ENCODE measurements at regions not wholly inside any gene's neighbourhood (a gene's known extent, or its start where the extent isn't known, plus 50 kb on each side); places are given as distances from the start of the nearest gene placed in this dataset.

- Histone ChIP-seq H4K20me1 (ENCODE audit: insufficient read depth, low read length) (no peaks in the 10 kb centered on the region), H3K4me1 (ENCODE audit: insufficient read depth, low read length, poor library complexity, severe bottlenecking) (no peaks in the 10 kb centered on the region), H3K9me3 (ENCODE audit: low read length) (no peaks in the 10 kb centered on the region), H3K79me2 (ENCODE audit: insufficient read depth, low read depth, low read length) (no peaks in the 10 kb centered on the region), H3K27ac (ENCODE audit: low read depth, low read length, poor library complexity, severe bottlenecking) (no peak overlapping the region), H3K9me2 (ENCODE audit: insufficient read depth, low read length) (no peaks in the 10 kb centered on the region), H3K4me2 (ENCODE audit: low read length) (no peak overlapping the region), H2AFZ (ENCODE audit: low read length) (no peak overlapping the region), H3K36me3 (ENCODE audit: insufficient read depth, low read length) (no peaks in the 10 kb centered on the region), H3K4me3 (ENCODE audit: low read depth, low read length, poor library complexity, severe bottlenecking) (no peak overlapping the region)
- CTCF ChIA-PET (ENCODE audit: unreplicated experiment): no interaction called here
- intact Hi-C loops (cut with micrococcal nuclease; ENCODE audit: unreplicated experiment): no loop called here
- TF ChIP-seq EZH2phosphoT487 (IDR thresholded peaks at IDR 0.05; ENCODE audit: borderline replicate concordance, low read depth, low read length): no peak
- TF ChIP-seq CTCF (conservative IDR thresholded peaks at IDR 0.05; ENCODE audit: low read length): no peak
- POLR2A ChIA-PET: interaction anchor here (0.6 to 1.1 kb wide), 2 partner anchors 9 to 85 kb away, joined by 3 read pairs; no protein-coding TSS in a partner anchor
- no peak for DNase-seq (ENCODE audit: low spot score)
- BruUV-seq (replicated peaks): no TSS peak
These were observed 71.5 kb downstream of the EVX1 start for GRCh38 chr7:27314111-27314510.

- no peak for DNase-seq (ENCODE audit: low spot score)
- Histone ChIP-seq H2AFZ (ENCODE audit: low read length) (no peak overlapping the region), H3K9me2 (ENCODE audit: insufficient read depth, low read length) (no peaks in the 10 kb centered on the region), H4K20me1 (ENCODE audit: insufficient read depth, low read length) (no peaks in the 10 kb centered on the region), H3K79me2 (ENCODE audit: insufficient read depth, low read depth, low read length) (no peaks in the 10 kb centered on the region), H3K4me2 (ENCODE audit: low read length) (no peak overlapping the region), H3K27ac (ENCODE audit: low read depth, low read length, poor library complexity, severe bottlenecking) (no peak overlapping the region), H3K4me1 (ENCODE audit: insufficient read depth, low read length, poor library complexity, severe bottlenecking) (no peaks in the 10 kb centered on the region), H3K36me3 (ENCODE audit: insufficient read depth, low read length) (no peaks in the 10 kb centered on the region), H3K9me3 (ENCODE audit: low read length) (no peaks in the 10 kb centered on the region), H3K4me3 (ENCODE audit: low read depth, low read length, poor library complexity, severe bottlenecking) (no peak overlapping the region)
- BruUV-seq (replicated peaks): no TSS peak
- ChIA-PET CTCF (ENCODE audit: unreplicated experiment) (no interaction called here), POLR2A (interaction anchor here (0.7 to 1.1 kb wide), 4 partner anchors 8 to 64 kb away, joined by 3 read pairs; no protein-coding TSS in a partner anchor)
- TF ChIP-seq EZH2phosphoT487 (IDR thresholded peaks at IDR 0.05; ENCODE audit: borderline replicate concordance, low read depth, low read length) (no peak), CTCF (conservative IDR thresholded peaks at IDR 0.05; ENCODE audit: low read length) (no peak)
- intact Hi-C loops (cut with micrococcal nuclease; ENCODE audit: unreplicated experiment): no loop called here
These were observed 72.5 kb downstream of the EVX1 start for GRCh38 chr7:27315066-27315465.

GRCh38 chr7:27316311-27316710 is 73.7 kb downstream of the EVX1 start:
- POLR2A ChIA-PET: interaction anchor here (1.3 kb wide), 1 partner anchor 11 kb away, joined by 3 read pairs; no protein-coding TSS in a partner anchor
- TF ChIP-seq EZH2phosphoT487 (IDR thresholded peaks at IDR 0.05; ENCODE audit: borderline replicate concordance, low read depth, low read length) (no peak), CTCF (conservative IDR thresholded peaks at IDR 0.05; ENCODE audit: low read length) (no peak)
- no TSS peak for BruUV-seq (replicated peaks)
- no peaks in the 10 kb centered on the region for H3K9me3 ChIP-seq (ENCODE audit: low read length)
- H4K20me1 ChIP-seq (ENCODE audit: insufficient read depth, low read length): no peaks in the 10 kb centered on the region
- CTCF ChIA-PET (ENCODE audit: unreplicated experiment): no interaction called here
- no peak overlapping the region for H3K4me3 ChIP-seq (ENCODE audit: low read depth, low read length, poor library complexity, severe bottlenecking)
- H2AFZ ChIP-seq (ENCODE audit: low read length): no peak overlapping the region
- no peak overlapping the region for H3K4me2 ChIP-seq (ENCODE audit: low read length)
- DNase-seq (ENCODE audit: low spot score): no peak
- intact Hi-C loops (cut with micrococcal nuclease; ENCODE audit: unreplicated experiment): no loop called here
- no peaks in the 10 kb centered on the region for H3K4me1 ChIP-seq (ENCODE audit: insufficient read depth, low read length, poor library complexity, severe bottlenecking)
- no peaks in the 10 kb centered on the region for H3K79me2 ChIP-seq (ENCODE audit: insufficient read depth, low read depth, low read length)
- no peaks in the 10 kb centered on the region for H3K36me3 ChIP-seq (ENCODE audit: insufficient read depth, low read length)
- no peak overlapping the region for H3K27ac ChIP-seq (ENCODE audit: low read depth, low read length, poor library complexity, severe bottlenecking)
- no peaks in the 10 kb centered on the region for H3K9me2 ChIP-seq (ENCODE audit: insufficient read depth, low read length)
